K562 (cell line): ENCODE measurements at regions not wholly inside any gene's neighbourhood (a gene's known extent, or its start where the extent isn't known, plus 50 kb on each side); places are given as distances from the start of the nearest gene placed in this dataset.

Experiments
- ATAC-seq: fragments of 200-7000 bp; cut with Tn5 transposase; 3 replicates; pipeline ENCODE4 v1.9.1; 2020; ENCODE audit warnings: moderate library complexity
- BruUV-seq: library from RNA; stranded (reverse); fragments of 400-500 nt; replicated peaks from 2 replicates; lab custom pipeline; 2021; lab: Mats Ljungman, UMichigan
- CTCF ChIA-PET: fragments of 300-600 bp; formaldehyde crosslinking; extraction: SDS; loops from one replicate; lab custom pipeline; 2021; ENCODE audit warnings: low intra/inter-chr PET ratio; lab: Yijun Ruan, JAX
- POLR2A ChIA-PET: fragments of 300-600, 350-650 bp; sonication (Branson Sonifier 250); formaldehyde crosslinking; extraction: SDS; loops from one replicate; lab custom pipeline; 2021; ENCODE audit warnings: antibody characterized with exemption, inconsistent platforms; lab: Yijun Ruan, JAX
- DNase-seq, 4 experiments: peaks; one replicate each; pipeline versions ENCODE4 v3.0.0 to v3.0.0-alpha.2; 2011 to 2018; ENCODE audit warnings: low spot score in 3 of 4, mixed read lengths in 3 of 4; ENCODE audit errors: extremely low read depth in 1 of 4
- FAIRE-seq: peaks from 2 replicates; lab custom pipeline; 2011; peaks lifted over from hg19 to GRCh38; lab: Jason Lieb, UNC
- H2AFZ ChIP-seq: 2 replicates; pipeline ENCODE4 v1.6.0; 2011; ENCODE audit warnings: low read depth, low read length, control low read depth, inconsistent platforms
- H3K27ac ChIP-seq: fragments of 200-600 bp; 3 replicates; pipeline ENCODE4 v1.8.0; 2011; ENCODE audit warnings: low read depth, mild to moderate bottlenecking, control low read depth, inconsistent platforms, low read length, moderate library complexity, mixed read lengths; ENCODE audit errors: extremely low read depth
- H3K27me3 ChIP-seq, 2 experiments: fragments of 300-600 bp in 1 of 2; 2 replicates in 1 of 2; 3 replicates in 1 of 2; pipeline versions ENCODE4 v1.6.0 to v1.8.0; 2011; ENCODE audit warnings: inconsistent platforms in 2 of 2, low read length in 2 of 2, mild to moderate bottlenecking in 1 of 2, mixed read lengths in 1 of 2, moderate library complexity in 1 of 2; ENCODE audit not compliant: control insufficient read depth in 2 of 2, insufficient read depth in 2 of 2
- H3K36me3 ChIP-seq: fragments of 300-600 bp; 3 replicates; pipeline ENCODE4 v1.8.0; 2011; ENCODE audit warnings: mild to moderate bottlenecking, low read length, inconsistent platforms; ENCODE audit not compliant: control insufficient read depth, insufficient read depth
- H3K4me1 ChIP-seq, 2 experiments: fragments of 200-600 bp in 1 of 2; replicated peaks in 1 of 2; 2 replicates in 1 of 2; 3 replicates in 1 of 2; pipeline versions ENCODE4 v1.5.1 to v1.8.0; 2011; ENCODE audit warnings: inconsistent platforms in 2 of 2, low read length in 2 of 2, mild to moderate bottlenecking in 1 of 2, mixed read lengths in 1 of 2, moderate library complexity in 1 of 2; ENCODE audit not compliant: control insufficient read depth in 2 of 2, insufficient read depth in 2 of 2
- H3K4me2 ChIP-seq: 2 replicates; pipeline ENCODE4 v1.6.1; 2011; ENCODE audit warnings: low read length, control low read depth, inconsistent platforms, mixed read lengths; ENCODE audit not compliant: insufficient read depth
- H3K4me3 ChIP-seq: fragments of 200-600 bp; sonication (generic), shearing (Covaris generic); 2 replicates; pipeline ENCODE4 v1.5.1; 2016; ENCODE audit warnings: control low read depth, inconsistent platforms
- H3K79me2 ChIP-seq: fragments of 200-600 bp; 3 replicates; pipeline ENCODE4 v1.8.0; 2011; ENCODE audit warnings: low read length, inconsistent platforms; ENCODE audit not compliant: control insufficient read depth, insufficient read depth
- H3K9ac ChIP-seq, 2 experiments: 2 replicates each; pipeline versions ENCODE4 v1.6.0 to v1.6.1; 2011; ENCODE audit warnings: low read depth in 2 of 2, low read length in 2 of 2, control low read depth in 1 of 2, inconsistent platforms in 1 of 2, mild to moderate bottlenecking in 1 of 2, mixed read lengths in 1 of 2; ENCODE audit not compliant: insufficient read depth in 1 of 2
- H3K9me1 ChIP-seq: one replicate; pipeline ENCODE4 v1.6.0; 2011; ENCODE audit warnings: inconsistent platforms, mild to moderate bottlenecking, low read length, moderate library complexity; ENCODE audit not compliant: control insufficient read depth, insufficient read depth
- H3K9me3 ChIP-seq: replicated peaks from 2 replicates; pipeline ENCODE4 v1.5.1; 2011; ENCODE audit warnings: low read depth, low read length, inconsistent platforms; ENCODE audit not compliant: control insufficient read depth, insufficient read depth
- H4K20me1 ChIP-seq: replicated peaks from 2 replicates; pipeline ENCODE4 v1.6.1; 2011; ENCODE audit warnings: low read length, inconsistent platforms, mixed read lengths; ENCODE audit not compliant: control insufficient read depth, insufficient read depth
- E2F3 ChIP-seq: fragments of 250-450 bp; sonication (Bioruptor Pico); IDR thresholded peaks from 2 replicates; pipeline ENCODE4 v1.4.0; 2020; ENCODE audit warnings: mild to moderate bottlenecking
- ELK3 ChIP-seq: fragments of 450-650 bp; formaldehyde crosslinking; IDR thresholded peaks from 2 replicates; pipeline ENCODE4 v1.4.0; 2020; ENCODE audit warnings: mild to moderate bottlenecking
- HNRNPUL1 ChIP-seq: fragments of 200-400 bp; formaldehyde crosslinking; IDR thresholded peaks from 2 replicates; pipeline ENCODE4 v1.6.1; 2017; ENCODE audit warnings: low read length
- PHB2 ChIP-seq: fragments of 450-650 bp; IDR thresholded peaks from 2 replicates; pipeline ENCODE4 v1.6.1; 2017; ENCODE audit warnings: low read depth
- RHOXF2B ChIP-seq: fragments of 250-450 bp; sonication (Bioruptor Pico); conservative IDR thresholded peaks from 2 replicates; pipeline ENCODE4 v1.5.1; 2021
- THRB ChIP-seq: fragments of 450-650 bp; formaldehyde crosslinking; conservative IDR thresholded peaks from 2 replicates; pipeline ENCODE4 v1.4.0; 2022; ENCODE audit warnings: mild to moderate bottlenecking, missing genetic modification characterization
- ZKSCAN3 ChIP-seq: fragments of 250-450 bp; sonication (Bioruptor Pico); IDR thresholded peaks from 2 replicates; pipeline ENCODE4 v1.4.0; 2020
- ZNF316 ChIP-seq: fragments of 450-650 bp; IDR thresholded peaks from 2 replicates; pipeline ENCODE4 v1.6.1; 2016
- WGBS: fragments of 100-300 bp; shearing (Covaris generic); methylation state at CpG from one replicate; pipeline ENCODE4 v1.1.6; 2016; ENCODE audit warnings: low coverage, mixed read lengths; ENCODE audit not compliant: insufficient coverage; ENCODE audit errors: missing lambda C conversion rate; 5-methylcytosine and 5-hydroxymethylcytosine counted together
- in situ Hi-C: fragments of 300-500 bp; cut with MboI; formaldehyde crosslinking; loops from 4 replicates; pipeline ENCODE4 v1.15.0; 2018; ENCODE audit warnings: inconsistent platforms, mixed read lengths
- intact Hi-C: fragments of 100-400 bp; cut with micrococcal nuclease; formaldehyde crosslinking; loops from 2 replicates; pipeline ENCODE4 v1.14.2; 2022

GRCh38 chr5:100148239-100148638, 386.9 kb upstream of the FAM174A start:
- Histone ChIP-seq H3K79me2 (no peaks in the 10 kb centered on the region), H3K9me1 (no peaks in the 10 kb centered on the region), H3K4me1 (no peaks in the 10 kb centered on the region), H3K9ac (no peak overlapping the region), H3K27me3 (no peaks in the 10 kb centered on the region), H4K20me1 (no peaks in the 10 kb centered on the region), H3K27ac (no peak overlapping the region), H3K36me3 (no peaks in the 10 kb centered on the region), H2AFZ (no peak overlapping the region), H3K9me3 (no peaks in the 10 kb centered on the region), H3K4me2 (no peak overlapping the region), H3K4me3 (no peak overlapping the region)
- no TSS peak for BruUV-seq
- intact Hi-C loops (no loop called here), in situ Hi-C loops (no loop called here)
- CTCF ChIA-PET, result no interaction called here
- ATAC-seq, result no peak
- WGBS, result 0% methylated on average over 3 of the region's 3 CpGs
- TF ChIP-seq ZKSCAN3 (CRISPR knock-in tag), result no peak
- no peak for TF ChIP-seq PHB2
- no peak for TF ChIP-seq ELK3 (CRISPR knock-in tag)
- no peak for TF ChIP-seq E2F3
- POLR2A ChIA-PET, result no interaction called here
- FAIRE-seq, result no peak
- DNase-seq, result no peak

GRCh38 chr5:100142607-100143006, 392.6 kb upstream of the FAM174A start:
- BruUV-seq, result no TSS peak
- no peak overlapping the region for H3K9ac ChIP-seq
- no peak overlapping the region for H3K27ac ChIP-seq
- H3K27me3 ChIP-seq, result no peaks in the 10 kb centered on the region
- H3K9me3 ChIP-seq, result no peaks in the 10 kb centered on the region
- CTCF ChIA-PET, result no interaction called here
- H3K4me2 ChIP-seq, result no peak overlapping the region
- no peaks in the 10 kb centered on the region for H3K4me1 ChIP-seq
- no peaks in the 10 kb centered on the region for H3K9me1 ChIP-seq
- ATAC-seq, result no peak
- in situ Hi-C loops, result no loop called here
- TF ChIP-seq THRB (CRISPR knock-in tag), result no peak
- no peak for TF ChIP-seq RHOXF2B
- no peak for TF ChIP-seq HNRNPUL1
- TF ChIP-seq ZNF316, result 0 out of 2 replicates have a peak, but pooled peaks have one; percentile 4
- TF ChIP-seq, all 486 proteins: peak for 1
- no peak for DNase-seq
- Histone ChIP-seq H4K20me1 (no peaks in the 10 kb centered on the region), H3K36me3 (no peaks in the 10 kb centered on the region), H2AFZ (no peak overlapping the region), H3K79me2 (no peaks in the 10 kb centered on the region), H3K4me3 (no peak overlapping the region)
- intact Hi-C loops, result no loop called here
- FAIRE-seq, result no peak
- POLR2A ChIA-PET, result no interaction called here
